Central memory CD4-positive, alpha-beta T cell (primary cell): ENCODE measurements at regions not wholly inside any gene's neighbourhood (a gene's known extent, or its start where the extent isn't known, plus 50 kb on each side); places are given as distances from the start of the nearest gene placed in this dataset.
"Not testable (repeated sequence)": the region's sequence is repeated elsewhere in the genome, so short reads cannot be mapped to it uniquely, and the experiment has no call there.

ENCODE experiments used
- DNase-seq: peaks from one replicate; pipeline ENCODE4 v3.0.0; 2022

DNA sequence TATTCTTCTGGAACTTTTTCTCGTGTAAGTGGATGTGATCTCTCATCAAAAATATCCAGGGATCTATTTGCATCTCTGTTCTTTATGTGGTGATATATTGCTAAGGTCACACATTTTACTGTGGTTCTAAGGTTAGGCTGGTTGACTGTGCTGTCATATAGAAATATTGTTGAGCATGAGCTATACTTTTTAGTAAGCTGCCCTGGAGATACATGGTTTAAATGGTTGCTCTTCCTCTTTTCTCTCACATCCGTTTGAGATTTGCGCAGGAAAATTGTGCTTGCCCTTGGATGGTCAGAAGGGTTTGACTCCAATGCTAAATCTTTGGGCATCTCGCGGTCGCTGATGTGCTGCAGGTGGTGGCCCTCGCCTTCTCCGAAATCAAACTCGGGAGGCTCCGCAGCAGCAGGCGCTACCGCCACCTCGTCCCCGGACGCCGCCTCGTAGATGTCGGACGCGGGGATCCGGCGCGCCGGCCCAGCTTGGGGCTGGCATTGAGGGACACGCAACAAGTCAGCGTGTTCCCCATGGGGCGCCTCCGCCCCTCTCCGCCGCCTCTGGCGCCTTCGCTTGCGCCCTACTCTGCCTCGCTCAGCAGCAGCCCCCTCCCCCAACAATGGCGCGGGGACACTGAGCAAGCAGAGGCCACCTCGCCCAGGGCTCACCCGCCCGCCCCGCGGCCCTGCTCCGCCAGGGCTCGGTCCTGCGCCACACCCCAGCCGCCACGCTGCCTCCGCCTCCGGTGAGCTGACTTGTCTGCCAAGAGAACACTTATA, 154.5 kb downstream of the MSN start:
- DNase-seq, result peak; percentile 17

DNA sequence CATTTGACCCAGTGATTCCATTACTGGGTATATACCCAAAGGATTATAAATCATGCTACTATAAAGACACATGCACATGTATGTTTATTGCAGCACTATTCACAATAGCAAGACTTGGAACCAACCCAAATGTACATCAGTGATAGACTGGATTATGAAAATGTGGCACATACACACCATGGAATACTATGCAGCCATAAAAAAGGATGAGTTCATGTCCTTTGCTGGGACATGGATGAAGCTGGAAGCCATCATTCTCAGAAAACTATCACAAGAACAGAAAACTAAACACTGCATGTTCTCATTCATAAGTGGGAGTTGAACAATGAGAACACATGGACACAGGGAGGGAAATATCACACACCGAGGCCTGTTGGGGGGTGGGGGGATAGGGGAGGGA, 152.5 kb downstream of the MSN start:
- not testable (repeated sequence) for DNase-seq

DNA sequence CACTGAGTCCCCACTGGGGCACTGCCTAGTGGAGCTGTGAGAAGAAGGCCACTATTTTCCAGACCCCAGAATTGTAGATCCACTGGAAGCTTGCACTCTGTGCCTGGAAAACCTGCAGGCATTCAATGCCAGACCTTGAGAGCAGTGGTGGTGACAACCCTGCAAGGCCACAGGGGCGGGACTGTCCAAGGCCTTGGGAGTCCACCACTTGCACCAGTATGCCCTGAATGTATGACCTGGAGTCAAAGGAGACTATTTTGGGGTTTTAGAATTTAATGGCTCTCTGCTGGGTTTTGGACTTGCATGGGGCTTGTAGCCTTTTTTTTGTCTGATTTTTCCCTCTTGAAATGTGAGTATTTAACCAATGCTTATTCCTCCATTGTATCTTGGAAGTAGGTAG, 145.8 kb downstream of the MSN start:
- no peak for DNase-seq

DNA sequence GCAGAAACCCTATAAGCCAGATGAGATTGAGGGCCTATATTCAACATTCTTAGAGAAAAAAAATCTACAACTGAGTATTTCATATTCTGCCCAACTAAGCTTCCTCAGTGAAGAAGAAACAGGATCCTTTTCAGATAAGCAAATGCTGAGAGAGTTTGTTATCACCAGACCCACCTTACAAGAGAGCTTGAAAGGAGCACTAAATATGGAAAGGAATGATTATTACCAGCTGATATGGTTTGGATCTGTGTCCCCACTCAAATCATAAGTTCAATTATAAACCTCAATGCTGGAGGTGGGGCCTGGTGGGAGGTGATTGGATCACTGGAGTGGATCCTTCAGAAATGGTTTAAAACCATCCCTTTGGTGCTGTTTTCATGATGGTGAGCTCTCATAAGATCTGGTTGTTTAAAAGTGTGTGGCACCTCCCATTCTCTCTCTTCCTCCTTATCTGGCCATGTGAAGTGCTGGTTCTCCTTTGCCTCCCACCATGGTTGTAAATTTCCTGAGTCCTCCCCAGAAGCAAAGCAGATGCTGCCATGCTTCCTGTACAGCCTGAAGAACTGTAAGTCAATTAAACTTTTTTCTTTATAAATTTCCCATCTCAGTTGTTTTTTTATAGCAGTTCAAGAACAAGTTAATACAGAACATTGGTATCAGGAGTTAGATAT, 144.2 kb downstream of the MSN start:
- DNase-seq, result no peak
